Brain microvascular endothelial cell (primary cell): ENCODE measurements at regions not wholly inside any gene's neighbourhood (a gene's known extent, or its start where the extent isn't known, plus 50 kb on each side); places are given as distances from the start of the nearest gene placed in this dataset.

ENCODE experiments used
- DNase-seq: peaks from one replicate; pipeline ENCODE4 v3.0.0-alpha.2; 2020
- H3K27ac ChIP-seq: fragments of 250-450 bp; sonication (Bioruptor Pico); 2 replicates; pipeline ENCODE4 v1.5.1; 2020; ENCODE audit warnings: mild to moderate bottlenecking, moderate library complexity
- H3K27me3 ChIP-seq: fragments of 250-450 bp; sonication (Bioruptor Pico); replicated peaks from 2 replicates; pipeline ENCODE4 v1.5.1; 2020; ENCODE audit warnings: mild to moderate bottlenecking
- H3K36me3 ChIP-seq: fragments of 250-450 bp; sonication (Bioruptor Pico); replicated peaks from 2 replicates; pipeline ENCODE4 v1.5.1; 2020; ENCODE audit warnings: mild to moderate bottlenecking
- H3K4me3 ChIP-seq: 2 replicates; pipeline ENCODE4 v1.5.1; 2011; ENCODE audit warnings: low read depth, mild to moderate bottlenecking, control low read depth, low read length, moderate library complexity
- CTCF ChIP-seq: IDR thresholded peaks from 2 replicates; pipeline ENCODE4 v1.5.1; 2011; ENCODE audit warnings: low read depth, mild to moderate bottlenecking, moderate library complexity, low read length, control low read depth, inconsistent platforms; ENCODE audit errors: missing control alignments
- in situ Hi-C: cut with HindIII; loops from 2 replicates; pipeline ENCODE4 v1.10.0; 2017; ENCODE audit warnings: low sequenced_read_pairs, low pct_ligation_motif_present

DNA sequence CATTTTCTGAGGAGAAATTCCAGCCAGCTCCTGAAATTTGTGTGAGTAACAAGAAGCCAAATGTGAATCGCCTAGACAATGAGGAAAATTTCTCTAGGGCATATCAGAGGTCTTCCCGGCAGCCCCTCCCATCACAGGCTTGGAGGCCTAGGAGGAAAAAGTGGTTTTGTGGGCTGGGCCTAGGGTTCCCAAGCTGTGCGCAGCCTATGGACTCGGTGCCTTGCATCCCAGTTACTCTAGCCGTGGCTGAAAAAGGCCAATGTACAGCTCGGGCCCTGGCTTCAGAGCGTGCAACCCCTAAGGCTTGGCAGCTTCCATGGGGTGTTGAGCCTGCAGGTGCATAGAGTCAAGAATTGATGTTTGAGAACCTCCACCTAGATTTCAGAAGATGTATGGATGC lies 556.2 kb upstream of the DSEL start:
- no peak for DNase-seq
- in situ Hi-C loops, result no loop called here
- Histone ChIP-seq H3K27ac (no peak overlapping the region), H3K4me3 (no peak overlapping the region), H3K27me3 (no peaks in the 10 kb centered on the region), H3K36me3 (no peaks in the 10 kb centered on the region)
- no peak for TF ChIP-seq CTCF

DNA sequence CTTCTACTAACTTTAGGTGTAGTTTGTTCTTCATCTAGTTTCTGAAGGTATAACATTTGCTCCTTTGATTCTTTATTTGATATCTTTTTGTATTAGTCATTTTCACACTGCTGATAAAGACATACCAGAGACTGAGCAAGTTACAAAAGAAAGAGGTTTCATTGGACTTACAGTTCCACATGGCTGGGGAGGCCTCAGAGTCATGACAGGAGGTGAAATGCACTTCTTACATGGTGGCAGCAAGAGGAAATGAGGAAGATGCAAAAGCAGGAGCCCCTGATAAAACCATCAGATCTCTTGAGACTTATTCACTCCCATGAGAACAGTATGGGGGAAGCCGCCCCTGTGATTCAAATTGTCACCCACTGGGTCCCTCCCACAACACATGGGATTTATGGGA lies 544.4 kb upstream of the DSEL start:
- Histone ChIP-seq H3K36me3 (no peaks in the 10 kb centered on the region), H3K27me3 (no peaks in the 10 kb centered on the region), H3K27ac (no peak overlapping the region), H3K4me3 (no peak overlapping the region)
- in situ Hi-C loops, result no loop called here
- DNase-seq, result peak; percentile 61
- TF ChIP-seq CTCF, result no peak

DNA sequence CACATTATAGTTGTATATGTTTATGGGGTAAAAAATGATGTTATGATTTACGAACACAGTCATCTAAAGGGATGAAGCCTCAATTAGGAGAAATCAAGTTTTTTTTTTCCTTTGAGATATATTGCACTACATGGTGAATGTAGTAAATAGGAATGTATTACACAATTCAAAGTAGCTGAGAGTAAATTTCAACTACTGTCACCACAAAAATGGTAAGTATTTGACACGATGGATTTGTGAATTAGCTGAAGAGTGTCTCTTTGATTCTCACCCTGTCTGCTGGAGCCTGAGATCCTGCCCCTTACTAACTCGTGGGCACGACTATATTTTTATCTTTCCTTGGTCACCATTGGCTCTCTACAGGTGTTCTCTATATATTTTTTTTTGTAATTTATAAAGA lies 540.4 kb upstream of the DSEL start:
- no peaks in the 10 kb centered on the region for H3K36me3 ChIP-seq
- in situ Hi-C loops, result no loop called here
- H3K4me3 ChIP-seq, result no peak overlapping the region
- H3K27ac ChIP-seq, result no peak overlapping the region
- TF ChIP-seq CTCF, result no peak
- no peaks in the 10 kb centered on the region for H3K27me3 ChIP-seq
- DNase-seq, result no peak

- in situ Hi-C loops, result no loop called here
- H3K36me3 ChIP-seq, result no peaks in the 10 kb centered on the region
- H3K4me3 ChIP-seq, result no peak overlapping the region
- H3K27me3 ChIP-seq, result no peaks in the 10 kb centered on the region
- no peak for DNase-seq
- no peak for TF ChIP-seq CTCF
- no peak overlapping the region for H3K27ac ChIP-seq
Measured at GRCh38 chr18:68054669-68055068, 538.1 kb upstream of the DSEL start.

DNA sequence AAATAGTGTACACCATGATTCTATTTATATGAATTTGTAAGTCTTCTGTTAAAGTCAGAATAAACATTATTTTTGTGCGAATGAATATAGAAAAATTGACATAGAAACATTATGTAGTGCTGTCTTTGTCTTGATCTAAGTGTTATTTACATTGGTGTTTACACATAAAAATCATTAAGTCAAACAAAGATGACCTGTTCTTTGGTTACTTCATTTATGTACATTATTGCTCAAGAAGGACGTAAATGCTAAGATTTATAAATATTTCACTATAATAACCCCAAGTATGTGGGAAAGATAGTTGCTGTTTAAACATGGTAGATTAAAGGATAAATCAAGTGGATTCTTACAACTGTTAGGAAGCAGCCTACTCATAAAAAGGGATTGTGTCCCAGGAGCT lies 536.8 kb upstream of the DSEL start:
- TF ChIP-seq CTCF, result no peak
- Histone ChIP-seq H3K27me3 (no peaks in the 10 kb centered on the region), H3K27ac (no peak overlapping the region), H3K4me3 (no peak overlapping the region), H3K36me3 (no peaks in the 10 kb centered on the region)
- in situ Hi-C loops, result no loop called here
- DNase-seq, result no peak

- no peak for DNase-seq
- Histone ChIP-seq H3K27ac (no peak overlapping the region), H3K4me3 (no peak overlapping the region), H3K36me3 (no peaks in the 10 kb centered on the region), H3K27me3 (no peaks in the 10 kb centered on the region)
- in situ Hi-C loops, result no loop called here
- TF ChIP-seq CTCF, result no peak
Measured at GRCh38 chr18:68041327-68041726, 524.8 kb upstream of the DSEL start.
